ENCODE measurements at regions not wholly inside any gene's neighbourhood (a gene's known extent, or its start where the extent isn't known, plus 50 kb on each side); places are given as distances from the start of the nearest gene placed in this dataset.
A peak's percentile ranks its signal among the peaks of the same experiment; 100 is the strongest.

DNA sequence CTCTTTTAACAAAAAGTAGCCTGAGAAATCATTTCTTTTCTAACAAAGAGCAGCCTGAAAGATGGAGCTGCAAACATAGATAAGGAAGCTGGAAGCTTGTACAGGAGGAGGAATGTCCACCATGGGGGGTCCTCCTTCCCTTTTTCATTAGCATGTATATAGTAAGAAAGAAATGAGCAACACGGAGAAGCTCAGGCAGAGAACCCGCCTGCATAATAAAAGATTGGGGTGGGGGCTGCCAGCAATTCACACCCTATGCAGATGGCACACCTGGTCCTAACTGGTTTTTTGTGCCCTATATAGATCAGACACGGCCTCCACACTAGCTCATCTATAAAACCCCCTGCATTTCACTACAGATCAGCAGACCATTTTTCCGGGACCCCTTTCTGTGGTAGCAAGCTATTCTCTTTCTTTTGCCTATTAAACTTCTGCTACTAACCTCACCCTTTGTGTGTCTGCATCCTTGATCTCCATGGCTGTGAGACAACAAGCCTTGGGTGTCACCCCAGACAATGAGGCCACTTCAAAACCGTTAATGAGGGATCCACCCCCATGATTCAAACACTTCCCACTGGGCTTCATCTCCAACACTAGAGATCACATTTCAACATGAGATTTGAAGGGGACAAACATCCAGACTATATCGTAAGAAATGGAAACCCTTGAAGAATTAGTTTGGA lies 167.5 kb upstream of the FREM2 start:
- DNase-seq (ENCODE audit: low read depth), result no peak

DNA sequence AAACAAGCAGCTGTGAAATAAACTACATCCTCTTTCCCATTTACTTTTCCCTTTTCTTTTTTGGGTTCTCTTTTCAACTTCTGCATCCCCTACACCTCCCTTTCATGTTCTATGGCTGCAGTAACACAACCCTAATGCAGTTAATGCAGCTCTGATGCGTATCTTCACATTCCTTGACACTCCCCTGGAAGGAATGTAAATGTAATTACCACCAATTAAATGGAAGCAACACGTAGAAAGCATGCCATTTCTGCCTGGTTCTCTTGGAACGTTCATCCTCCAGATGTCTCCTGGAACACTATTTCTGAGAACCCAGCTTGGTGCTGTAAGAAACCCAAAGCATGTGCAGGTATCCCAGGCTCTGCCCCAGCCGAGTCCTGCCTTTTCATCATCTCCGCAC lies 166.8 kb upstream of the FREM2 start:
- no peak for DNase-seq (ENCODE audit: low read depth)

DNA sequence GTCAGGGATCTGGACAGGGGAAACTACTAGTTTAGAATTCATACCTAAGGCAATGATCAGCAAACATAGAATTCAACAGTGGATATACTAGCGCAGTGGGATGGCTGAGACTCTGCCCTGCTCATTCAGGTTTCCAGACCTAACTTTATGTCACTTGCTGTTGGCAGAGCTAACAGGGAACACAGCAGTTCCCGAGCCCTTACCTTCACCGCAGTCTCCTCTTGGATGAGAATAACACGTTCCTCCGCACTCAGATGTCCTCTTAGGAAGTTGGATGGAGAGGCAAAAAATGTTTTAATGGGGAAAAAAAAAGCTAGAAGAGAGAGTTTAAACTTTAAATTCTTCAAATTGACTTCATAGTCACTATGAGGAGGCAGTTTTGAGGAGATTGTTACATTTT lies 159.7 kb upstream of the FREM2 start:
- no peak for DNase-seq (ENCODE audit: low read depth)

DNA sequence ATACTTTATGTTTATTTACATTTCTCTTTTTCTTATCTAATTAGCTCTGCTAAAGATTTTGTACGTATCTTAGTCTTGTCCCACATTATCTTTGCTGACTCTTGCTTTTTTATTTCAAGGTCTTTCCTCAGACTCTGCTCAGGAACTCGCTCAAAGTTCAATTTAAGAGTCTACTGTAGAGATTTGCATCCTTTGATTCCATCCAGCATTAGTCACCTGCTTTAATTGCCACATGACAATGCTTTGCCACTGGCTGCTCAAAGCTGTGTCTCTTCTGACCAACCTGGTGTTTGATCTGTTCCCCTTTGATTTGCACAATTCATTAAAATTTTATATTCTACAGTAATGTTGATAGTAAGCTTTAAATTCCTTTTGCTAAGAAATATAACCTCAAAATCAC lies 157.9 kb upstream of the FREM2 start:
- DNase-seq (ENCODE audit: low read depth), result no peak

DNA sequence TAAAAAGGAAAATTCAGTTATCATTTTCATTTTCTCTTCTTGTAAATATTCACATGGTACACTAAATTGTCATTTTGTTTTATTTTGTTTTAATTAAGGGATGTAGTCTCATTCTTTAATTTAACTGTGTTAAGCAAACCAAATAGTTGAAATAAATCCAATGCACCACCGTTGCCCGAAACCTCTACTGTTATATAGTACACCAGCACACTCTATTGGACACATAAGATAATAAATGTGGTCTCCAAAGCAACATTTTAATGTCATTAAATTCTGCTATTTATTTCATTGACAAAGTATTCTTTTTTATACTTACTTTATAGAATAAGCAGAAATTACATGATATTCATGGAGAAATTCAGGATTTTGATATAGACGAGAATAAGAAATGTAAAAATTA lies 156.4 kb upstream of the FREM2 start:
- peak; percentile 16 for DNase-seq (ENCODE audit: low read depth)

DNA sequence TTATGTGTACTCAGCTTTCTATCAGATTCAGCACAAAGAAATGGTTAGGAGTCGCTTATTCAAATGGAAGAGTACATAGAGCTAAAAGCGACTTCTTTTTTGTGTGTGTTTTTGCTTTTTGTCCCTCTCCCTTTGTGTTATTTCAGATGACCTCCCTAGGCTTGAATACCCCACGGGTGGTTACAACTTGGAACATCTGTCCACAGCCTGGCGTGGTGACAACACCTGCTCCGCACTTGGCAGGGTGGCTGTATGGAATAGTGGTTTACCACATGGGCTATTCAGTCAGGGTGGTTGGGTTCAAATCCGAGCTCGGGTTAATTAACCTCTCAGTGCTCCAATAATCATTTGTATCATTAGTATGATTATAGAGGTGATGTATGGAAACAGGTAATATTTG lies 151.6 kb upstream of the FREM2 start:
- DNase-seq (ENCODE audit: low read depth), result no peak

DNA sequence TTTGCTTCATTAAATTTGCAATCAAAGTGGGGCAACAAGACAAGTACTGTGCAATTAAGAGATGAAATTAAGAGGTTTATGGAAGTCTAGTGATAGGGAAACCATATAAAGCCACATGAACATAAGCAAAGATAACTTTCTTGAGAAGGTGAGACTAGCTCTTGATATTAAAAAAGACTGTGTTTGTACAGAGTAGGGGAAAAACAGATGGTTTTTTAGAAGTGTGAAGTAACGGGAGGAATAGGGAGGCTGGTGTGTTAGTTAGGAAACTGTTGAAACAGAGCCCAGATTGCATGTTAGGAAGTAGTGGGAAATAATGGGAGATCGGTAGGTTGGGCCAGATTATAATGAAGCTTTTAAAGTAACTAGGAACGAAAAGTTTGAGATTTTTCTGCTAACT lies 149.8 kb upstream of the FREM2 start:
- no peak for DNase-seq (ENCODE audit: low read depth)

DNA sequence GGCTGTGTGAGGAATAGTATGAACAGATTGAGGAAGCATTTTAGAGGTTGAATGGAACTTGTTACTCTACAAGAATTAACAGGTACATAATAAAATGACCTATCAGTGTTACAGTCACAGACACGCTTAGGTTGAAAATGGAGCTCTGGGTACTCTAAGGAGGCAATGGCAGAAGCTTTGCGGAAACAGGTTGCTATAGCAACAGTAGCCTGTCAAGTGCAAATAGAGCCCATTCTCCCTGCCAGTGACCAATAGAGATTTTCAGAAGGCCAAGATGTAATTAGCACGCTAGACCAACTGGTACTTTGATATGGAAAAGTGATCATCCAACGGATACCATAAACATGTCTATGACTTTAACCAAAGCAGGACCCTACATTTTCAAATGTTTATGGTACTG lies 148.5 kb upstream of the FREM2 start:
- DNase-seq (ENCODE audit: low read depth), result no peak

DNA sequence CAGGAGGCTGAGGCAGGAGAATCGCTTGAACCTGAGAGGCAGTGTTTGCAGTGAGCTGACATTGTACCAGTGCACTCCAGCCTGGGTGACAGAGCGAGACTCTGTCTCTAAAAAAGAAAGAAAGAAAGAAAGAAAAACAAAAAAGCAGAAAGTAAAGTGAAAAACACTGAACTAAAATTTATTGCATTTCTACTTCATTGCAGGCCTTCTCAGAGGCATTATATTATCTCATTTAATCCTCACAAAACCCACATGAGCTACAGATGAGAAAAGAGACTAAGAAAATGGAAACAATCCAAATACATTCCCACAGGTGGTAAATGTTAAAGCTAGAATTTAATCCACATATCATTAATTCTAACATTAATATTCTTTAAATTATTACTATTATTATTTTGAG lies 147.2 kb upstream of the FREM2 start:
- no peak for DNase-seq (ENCODE audit: low read depth)

DNA sequence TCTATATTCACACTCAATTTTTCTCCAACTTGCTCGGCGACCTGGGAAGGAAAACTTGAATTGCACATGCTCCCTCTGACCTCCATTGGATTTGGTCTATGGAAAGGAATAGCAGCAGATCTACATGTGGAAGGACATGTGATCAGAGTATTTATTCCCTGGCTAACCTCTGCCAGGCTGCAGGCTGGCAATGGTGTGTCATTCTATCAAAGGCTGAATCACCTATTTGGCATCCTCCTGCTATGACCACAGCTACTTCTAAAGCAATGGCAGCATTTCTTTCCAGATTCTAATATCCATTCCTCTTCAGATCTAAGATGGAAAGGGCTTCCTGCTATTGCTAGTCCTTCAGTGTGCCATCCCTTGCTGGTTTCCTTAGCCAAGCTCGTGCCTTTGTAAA lies 144.3 kb upstream of the FREM2 start:
- DNase-seq (ENCODE audit: low read depth), result no peak

DNA sequence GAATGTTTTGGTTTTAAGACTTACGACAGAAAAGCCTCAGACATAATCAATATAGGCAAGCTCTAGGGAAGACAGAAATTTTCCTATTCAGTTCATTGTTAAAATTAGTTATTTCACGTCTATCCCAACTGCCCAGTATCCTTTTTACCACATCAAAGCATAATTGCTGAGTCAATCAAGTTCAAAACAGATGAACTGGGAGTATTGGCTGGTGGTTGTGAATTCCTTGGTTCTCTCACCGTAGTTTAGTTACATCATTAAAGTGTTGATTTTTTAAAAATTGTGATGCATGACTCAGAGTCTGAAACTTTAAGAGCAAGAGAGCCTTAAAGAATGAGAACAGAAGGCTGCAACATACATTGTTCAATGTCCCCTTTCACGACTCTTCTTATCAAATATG lies 143.3 kb upstream of the FREM2 start:
- no peak for DNase-seq (ENCODE audit: low read depth)

DNA sequence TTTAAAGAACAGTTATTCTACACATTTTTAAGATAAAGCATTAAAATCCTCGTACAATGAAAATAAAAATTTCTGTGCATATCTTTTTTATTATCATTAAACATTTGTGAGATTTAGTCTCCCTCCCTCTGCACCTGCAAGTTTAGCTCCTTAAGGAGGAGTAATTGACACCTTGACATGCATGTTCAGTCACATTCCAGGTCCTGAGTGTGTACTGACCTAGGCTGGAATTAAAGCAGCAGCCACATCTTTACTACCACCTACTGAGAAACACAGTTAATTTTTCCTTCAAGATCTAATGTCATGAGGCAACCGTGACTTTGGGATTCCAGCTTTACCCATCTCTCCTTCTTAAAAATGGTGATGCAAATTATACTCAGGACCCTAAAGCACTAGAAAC lies 123.1 kb upstream of the FREM2 start:
- no peak for DNase-seq (ENCODE audit: low read depth)

DNA sequence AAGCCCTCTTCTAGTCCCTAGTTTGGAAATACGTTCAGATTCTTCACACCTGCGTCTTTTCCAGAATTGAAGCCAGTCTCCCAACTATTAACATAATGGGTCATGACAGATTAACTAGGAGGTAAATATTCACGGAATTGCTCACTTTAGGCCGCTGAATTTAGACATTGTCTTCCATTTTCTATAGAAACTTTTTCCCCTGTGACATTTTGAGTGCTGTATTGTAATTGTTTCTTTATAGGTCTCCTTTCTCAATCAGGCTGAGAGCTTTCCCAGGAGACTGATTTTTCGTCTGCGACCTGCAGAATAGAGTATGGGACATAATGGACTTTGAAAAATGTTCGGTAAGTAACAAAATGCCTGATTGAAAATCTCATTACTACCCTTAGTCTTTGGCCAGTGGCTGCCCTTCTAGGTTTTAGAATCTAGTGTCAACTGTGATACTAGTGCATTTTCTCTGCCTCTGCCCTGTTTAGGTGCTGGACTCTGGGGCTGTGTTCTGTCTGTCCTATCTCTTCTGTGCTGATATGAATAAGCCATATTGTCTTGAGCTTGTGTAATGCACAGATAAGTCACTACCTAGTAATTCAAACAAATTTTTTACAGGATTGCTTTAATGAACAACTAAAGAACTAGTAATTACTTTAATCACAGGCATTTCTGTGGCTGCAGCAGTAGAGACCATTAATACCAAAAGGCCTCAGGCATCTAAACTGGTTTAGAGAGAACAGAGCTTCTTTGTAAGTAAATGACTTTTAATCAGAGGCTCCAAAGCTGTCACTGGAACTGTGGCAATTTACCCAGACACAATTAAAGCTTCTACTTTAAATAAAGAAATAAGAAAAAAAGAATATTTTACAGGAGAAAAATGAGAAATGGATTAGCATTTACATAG lies 122.4 kb upstream of the FREM2 start:
- no peak for DNase-seq (ENCODE audit: low read depth)

DNA sequence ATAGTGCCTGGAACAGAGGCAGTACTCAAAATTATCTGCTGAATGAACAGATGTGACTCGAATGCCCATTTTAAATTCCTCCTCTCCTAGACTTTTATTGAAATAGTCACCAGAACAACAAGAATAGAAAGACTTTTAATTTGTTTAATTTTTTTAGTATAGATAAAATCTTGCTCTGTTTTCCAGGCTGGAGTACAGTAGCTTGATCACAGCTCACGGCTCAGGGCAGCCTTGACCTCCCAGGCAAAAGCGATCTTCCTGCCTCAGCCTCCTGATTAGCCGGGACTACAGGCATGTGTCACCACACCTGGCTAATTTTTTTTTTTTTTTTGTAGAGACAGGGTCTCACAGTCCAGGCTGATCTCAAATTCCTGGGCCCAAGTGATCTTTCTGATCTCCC lies 120.9 kb upstream of the FREM2 start:
- no peak for DNase-seq (ENCODE audit: low read depth)

DNA sequence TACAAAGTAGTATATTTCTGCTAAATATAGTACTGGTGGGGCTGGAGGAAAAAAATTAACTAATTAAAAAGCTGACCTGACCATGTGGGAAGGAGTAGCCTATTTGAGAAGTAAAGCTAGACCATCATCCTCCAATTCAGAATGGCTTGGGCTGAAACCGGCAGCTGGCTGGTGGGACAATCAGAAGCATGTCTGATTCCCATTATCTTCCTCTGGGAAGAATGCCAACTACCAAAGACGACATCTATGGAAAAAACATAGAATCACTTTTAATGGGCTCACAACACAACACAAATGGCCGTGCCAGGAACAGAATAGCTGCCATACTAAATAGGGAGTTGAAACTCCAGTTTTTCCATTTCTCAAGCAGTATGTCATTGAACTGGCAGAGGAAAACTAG lies 120.4 kb upstream of the FREM2 start:
- no peak for DNase-seq (ENCODE audit: low read depth)

DNA sequence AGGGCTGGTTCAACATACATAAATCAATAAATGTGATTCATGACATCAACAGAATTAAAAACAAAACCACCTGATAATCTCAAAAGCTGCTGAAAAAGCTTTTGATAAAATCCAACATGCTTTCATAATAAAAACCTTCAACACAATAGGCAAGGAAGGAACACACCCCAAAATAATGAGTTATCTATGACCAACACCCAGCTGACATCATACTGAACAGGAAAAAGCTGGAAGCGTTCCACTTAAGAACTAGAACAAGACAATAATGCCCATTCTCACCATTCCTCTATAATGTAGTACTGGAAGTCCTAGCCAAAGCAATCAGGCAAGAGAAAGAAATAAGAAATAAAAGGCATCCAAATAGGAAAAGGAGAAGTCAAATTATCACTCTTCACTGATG lies 116.2 kb upstream of the FREM2 start:
- DNase-seq (ENCODE audit: low read depth), result no peak

DNA sequence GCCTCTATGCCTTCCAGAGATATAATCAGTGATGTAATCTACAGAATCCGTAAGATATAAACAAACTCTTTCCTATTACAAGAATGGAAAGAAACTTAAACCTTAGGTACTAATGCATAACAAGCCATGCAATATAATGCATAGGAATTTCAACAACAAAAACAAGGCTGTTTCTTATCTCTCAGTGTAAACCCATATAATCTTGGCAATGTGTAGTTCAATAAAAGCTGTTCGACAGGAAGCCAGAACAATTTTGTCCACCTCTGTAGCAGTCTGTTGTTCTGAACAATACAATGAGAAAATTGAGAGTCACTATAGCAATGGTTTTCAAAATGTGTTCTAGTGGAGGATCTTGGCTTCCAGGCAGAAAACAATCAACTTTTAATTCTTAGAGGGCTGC lies 111.5 kb upstream of the FREM2 start:
- no peak for DNase-seq (ENCODE audit: low read depth)

DNA sequence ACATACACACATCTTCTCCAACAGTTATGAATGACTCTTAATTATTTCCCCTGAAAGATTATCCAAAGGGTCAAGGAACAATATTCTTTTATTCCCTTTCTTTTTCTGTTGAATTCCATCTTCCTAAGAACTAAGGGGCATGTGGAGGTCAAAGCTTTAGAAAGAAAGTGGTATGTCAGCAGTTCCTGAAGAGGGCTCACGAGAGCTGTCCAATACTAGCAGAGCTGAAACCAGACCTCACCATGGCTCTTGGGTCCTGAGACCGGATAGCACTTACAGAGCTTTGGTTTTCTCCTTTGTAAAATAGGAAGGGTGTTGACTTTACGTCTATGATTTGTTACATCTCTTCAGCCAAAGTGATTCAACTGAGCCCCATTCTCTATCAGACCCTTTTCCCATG lies 109.8 kb upstream of the FREM2 start:
- DNase-seq (ENCODE audit: low read depth), result no peak

DNA sequence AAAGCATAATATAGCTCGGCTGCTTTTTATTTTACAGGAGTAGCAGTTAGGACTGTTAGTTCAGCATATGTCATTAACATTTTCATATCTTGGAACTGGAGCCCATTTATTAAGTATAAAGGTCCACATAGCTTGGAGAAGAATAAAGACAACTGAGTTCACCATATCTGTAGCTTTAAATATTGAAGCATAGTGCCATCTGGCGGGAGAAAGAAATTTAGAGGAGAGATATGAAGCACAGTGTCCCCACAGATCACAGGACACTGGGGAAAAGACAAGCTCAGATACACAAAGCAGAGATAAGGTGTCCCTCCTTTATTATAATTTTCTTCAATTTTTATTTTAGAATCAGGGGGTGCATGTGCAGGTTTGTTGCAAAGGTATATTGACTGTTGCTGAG lies 104.7 kb upstream of the FREM2 start:
- peak; percentile 17 for DNase-seq (ENCODE audit: low read depth)

DNA sequence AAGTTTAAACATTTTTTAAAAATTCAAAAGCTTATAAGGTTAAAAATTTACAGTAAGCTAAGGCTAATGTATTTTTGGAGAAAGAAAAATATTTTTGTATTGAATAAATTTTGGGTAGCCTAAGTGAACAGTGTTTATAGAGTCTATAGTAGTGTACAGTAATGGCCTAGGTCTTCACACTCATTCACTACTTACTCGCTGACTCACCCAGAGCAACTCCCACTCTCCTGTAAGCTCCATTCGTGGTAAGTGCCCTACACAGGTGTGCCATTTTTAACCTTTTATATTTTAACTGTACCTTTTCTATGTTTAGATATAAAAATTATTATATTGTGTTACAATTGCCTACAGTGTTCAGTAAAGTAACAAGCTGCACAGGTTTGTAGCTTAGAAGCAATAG lies 96.6 kb upstream of the FREM2 start:
- no peak for DNase-seq (ENCODE audit: low read depth)

DNA sequence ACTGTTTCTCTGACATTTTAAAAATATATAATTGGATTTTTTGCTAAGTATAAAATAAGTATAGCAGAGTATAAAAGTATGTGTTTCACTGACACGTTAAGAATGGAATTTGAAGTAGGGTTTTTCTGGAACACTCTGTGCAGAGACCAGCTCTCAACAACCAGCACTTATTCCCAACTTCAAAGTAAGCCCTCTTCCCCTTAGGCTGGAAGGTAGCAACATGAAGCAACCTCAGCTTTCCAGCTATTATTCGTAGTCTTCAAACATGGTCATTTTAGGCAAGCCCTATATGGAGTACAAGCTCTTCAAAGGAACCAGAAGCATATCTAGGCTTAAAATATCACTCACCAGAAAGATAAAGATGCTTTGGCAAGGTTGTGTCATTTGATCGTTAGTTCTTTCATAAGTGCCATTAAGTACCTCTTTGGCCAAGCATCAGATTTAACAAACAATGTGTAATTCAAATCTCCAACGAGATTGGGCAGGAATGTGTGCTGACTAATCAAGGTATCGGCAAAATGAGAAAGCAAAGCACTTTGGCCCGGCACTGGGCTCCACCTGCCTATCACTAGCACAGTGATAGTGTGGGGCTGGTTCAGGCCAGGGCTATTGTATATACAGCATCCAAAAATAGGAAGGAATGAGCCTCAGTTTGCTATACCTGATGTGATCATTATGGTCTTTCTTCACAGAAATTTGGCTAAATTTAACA lies 95.9 kb upstream of the FREM2 start:
- no peak for DNase-seq (ENCODE audit: low read depth)

DNA sequence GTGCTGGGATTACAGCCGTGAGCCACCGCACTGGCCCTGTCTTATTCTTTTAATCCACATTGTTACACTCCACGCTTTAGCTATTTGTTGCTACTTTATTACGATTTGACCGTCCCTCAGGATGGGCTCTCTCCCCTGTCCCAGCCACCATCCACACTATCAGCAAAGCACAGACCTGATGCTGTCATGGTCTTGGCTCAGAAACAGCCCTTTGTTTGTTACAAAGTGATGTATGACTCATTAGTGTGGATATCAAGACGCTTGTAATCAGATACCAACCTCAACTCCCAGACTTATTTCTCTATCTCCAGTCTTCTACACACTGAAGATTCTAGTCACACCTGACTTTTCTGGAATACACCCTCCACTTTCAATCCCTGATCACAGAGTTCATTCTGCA lies 84.6 kb upstream of the FREM2 start:
- DNase-seq (ENCODE audit: low read depth), result no peak

All from GM04504 (cell line).